ENCODE measurements at regions not wholly inside any gene's neighbourhood (a gene's known extent, or its start where the extent isn't known, plus 50 kb on each side); places are given as distances from the start of the nearest gene placed in this dataset.
A peak's percentile ranks its signal among the peaks of the same experiment; 100 is the strongest.

GRCh38 chr4:13102092-13102742, 381.9 kb downstream of the RAB28 start:
- no peak overlapping the region for H3K4me3 ChIP-seq (ENCODE audit: low read depth, low read length)
- no peak for TF ChIP-seq OVOL3 (tag by site-specific recombination; IDR thresholded peaks at IDR 0.05)
- peak; percentile 52 for TF ChIP-seq EGR2 (tag by site-specific recombination; IDR thresholded peaks at IDR 0.05; ENCODE audit: low read depth)
- no peak for TF ChIP-seq WT1 (tag by site-specific recombination; IDR thresholded peaks at IDR 0.05)
- peak; percentile 53 for TF ChIP-seq ZFHX2 (tag by site-specific recombination; conservative IDR thresholded peaks at IDR 0.05)
- no peaks in the 10 kb centered on the region for H3K9me3 ChIP-seq (ENCODE audit: control insufficient read depth, insufficient read depth, low read depth, low read length)
- POLR2A ChIA-PET, result no interaction called here
- H3K27ac ChIP-seq (ENCODE audit: extremely low read depth, low read depth, low read length), result no peak overlapping the region
- no peaks in the 10 kb centered on the region for H3K4me1 ChIP-seq (ENCODE audit: control insufficient read depth, insufficient read depth, low read length)
- H3K36me3 ChIP-seq (ENCODE audit: control insufficient read depth in 2 of 2, insufficient read depth in 1 of 2, low read length in 2 of 2), result no peaks in the 10 kb centered on the region
- CTCF ChIA-PET, result no interaction called here

- no peaks in the 10 kb centered on the region for H3K4me1 ChIP-seq (ENCODE audit: control insufficient read depth, insufficient read depth, low read length)
- ChIA-PET CTCF (no interaction called here), POLR2A (no interaction called here)
- no peaks in the 10 kb centered on the region for H3K9me3 ChIP-seq (ENCODE audit: control insufficient read depth, insufficient read depth, low read depth, low read length)
- no peak overlapping the region for H3K4me3 ChIP-seq (ENCODE audit: low read depth, low read length)
- TF ChIP-seq YY1 (tag by site-specific recombination; IDR thresholded peaks at IDR 0.05) (no peak), ZNF266 (tag by site-specific recombination; IDR thresholded peaks at IDR 0.05; ENCODE audit: low read depth) (no peak), ZNF670 (tag by site-specific recombination; IDR thresholded peaks at IDR 0.05; ENCODE audit: low read depth) (no peak), HOXD13 (CRISPR knock-in tag; IDR thresholded peaks at IDR 0.05; ENCODE audit: borderline replicate concordance) (no peak), ZNF404 (tag by site-specific recombination; IDR thresholded peaks at IDR 0.05) (no peak), ZNF654 (tag by site-specific recombination; IDR thresholded peaks at IDR 0.05; ENCODE audit: low read depth) (no peak), REST (tag by site-specific recombination; IDR thresholded peaks at IDR 0.05) (no peak), ZNF776 (tag by site-specific recombination; IDR thresholded peaks at IDR 0.05; ENCODE audit: borderline replicate concordance) (no peak)
- no peak overlapping the region for H3K27ac ChIP-seq (ENCODE audit: extremely low read depth, low read depth, low read length)
- H3K36me3 ChIP-seq (ENCODE audit: control insufficient read depth in 2 of 2, insufficient read depth in 1 of 2, low read length in 2 of 2), result no peaks in the 10 kb centered on the region
Observed at GRCh38 chr4:13097971-13098370, 386.2 kb downstream of the RAB28 start.

GRCh38 chr4:13095722-13096121, 388.4 kb downstream of the RAB28 start:
- no peak for TF ChIP-seq PRDM10 (tag by site-specific recombination; IDR thresholded peaks at IDR 0.05)
- TF ChIP-seq AEBP2 (tag by site-specific recombination; IDR thresholded peaks at IDR 0.05; ENCODE audit: borderline replicate concordance), result no peak
- TF ChIP-seq HIC1 (tag by site-specific recombination; IDR thresholded peaks at IDR 0.05), result no peak
- Histone ChIP-seq H3K27ac (ENCODE audit: extremely low read depth, low read depth, low read length) (no peak overlapping the region), H3K4me1 (ENCODE audit: control insufficient read depth, insufficient read depth, low read length) (no peaks in the 10 kb centered on the region), H3K9me3 (ENCODE audit: control insufficient read depth, insufficient read depth, low read depth, low read length) (no peaks in the 10 kb centered on the region), H3K4me3 (ENCODE audit: low read depth, low read length) (no peak overlapping the region), H3K36me3 (ENCODE audit: control insufficient read depth in 2 of 2, insufficient read depth in 1 of 2, low read length in 2 of 2) (no peaks in the 10 kb centered on the region)
- CTCF ChIA-PET, result no interaction called here
- POLR2A ChIA-PET, result no interaction called here
